Skeletal muscle cell (primary cell): ENCODE measurements at regions not wholly inside any gene's neighbourhood (a gene's known extent, or its start where the extent isn't known, plus 50 kb on each side); places are given as distances from the start of the nearest gene placed in this dataset.
A peak's percentile ranks its signal among the peaks of the same experiment; 100 is the strongest.

Experiments used
- DNase-seq: peaks from one replicate; pipeline ENCODE4 v3.0.0-alpha.2; 2010; ENCODE audit warnings: low read depth
- H3K4me3 ChIP-seq: 2 replicates; pipeline ENCODE4 v1.5.1; 2011; ENCODE audit warnings: low read depth, mild to moderate bottlenecking, control low read depth, low read length, moderate library complexity

GRCh38 chr20:39885975-39886649 is 802.9 kb downstream of the MAFB start:
- peak; percentile 33 for DNase-seq

GRCh38 chr20:39882806-39883205 is 806.2 kb downstream of the MAFB start:
- DNase-seq = no peak
- no peak overlapping the region for H3K4me3 ChIP-seq

More at GRCh38 chr20:39885975-39886649, 802.9 kb downstream of the MAFB start:
- no peak overlapping the region for H3K4me3 ChIP-seq

GRCh38 chr20:39880890-39881289 is 808.1 kb downstream of the MAFB start:
- no peak overlapping the region for H3K4me3 ChIP-seq
- no peak for DNase-seq

GRCh38 chr20:39879296-39879695 is 809.7 kb downstream of the MAFB start:
- H3K4me3 ChIP-seq = no peak overlapping the region
- DNase-seq = no peak

- DNase-seq = no peak
These were observed 810.2 kb downstream of the MAFB start for GRCh38 chr20:39878809-39879208.

GRCh38 chr20:39878320-39878719 is 810.7 kb downstream of the MAFB start:
- H3K4me3 ChIP-seq = no peak overlapping the region
- no peak for DNase-seq

More at GRCh38 chr20:39878809-39879208, 810.2 kb downstream of the MAFB start:
- no peak overlapping the region for H3K4me3 ChIP-seq

GRCh38 chr20:39877788-39878187 is 811.2 kb downstream of the MAFB start:
- no peak for DNase-seq
- no peak overlapping the region for H3K4me3 ChIP-seq

GRCh38 chr20:39876976-39877635 is 811.9 kb downstream of the MAFB start:
- H3K4me3 ChIP-seq = no peak overlapping the region
- no peak for DNase-seq

GRCh38 chr20:39875492-39876110 is 813.4 kb downstream of the MAFB start:
- DNase-seq = no peak
- no peak overlapping the region for H3K4me3 ChIP-seq

- H3K4me3 ChIP-seq = no peak overlapping the region
- DNase-seq = no peak
These were observed 814.8 kb downstream of the MAFB start for GRCh38 chr20:39874049-39874893.

GRCh38 chr20:39873286-39873685 is 815.8 kb downstream of the MAFB start:
- DNase-seq = no peak

GRCh38 chr20:39871013-39871412 is 818.0 kb downstream of the MAFB start:
- no peak for DNase-seq
- H3K4me3 ChIP-seq = no peak overlapping the region

More at GRCh38 chr20:39873286-39873685, 815.8 kb downstream of the MAFB start:
- H3K4me3 ChIP-seq = no peak overlapping the region

- no peak for DNase-seq
- no peak overlapping the region for H3K4me3 ChIP-seq
These were observed 823.6 kb downstream of the MAFB start for GRCh38 chr20:39865446-39865845.

- H3K4me3 ChIP-seq = no peak overlapping the region
- no peak for DNase-seq
These were observed 826.6 kb downstream of the MAFB start for GRCh38 chr20:39862470-39862891.

GRCh38 chr20:39861381-39861780 is 827.7 kb downstream of the MAFB start:
- no peak overlapping the region for H3K4me3 ChIP-seq
- no peak for DNase-seq

GRCh38 chr20:39857835-39858234 is 831.2 kb downstream of the MAFB start:
- H3K4me3 ChIP-seq = no peak overlapping the region

GRCh38 chr20:39857187-39857586 is 831.8 kb downstream of the MAFB start:
- no peak overlapping the region for H3K4me3 ChIP-seq

More at GRCh38 chr20:39857835-39858234, 831.2 kb downstream of the MAFB start:
- DNase-seq = no peak

GRCh38 chr20:39855799-39856198 is 833.2 kb downstream of the MAFB start:
- no peak overlapping the region for H3K4me3 ChIP-seq
- no peak for DNase-seq

More at GRCh38 chr20:39857187-39857586, 831.8 kb downstream of the MAFB start:
- no peak for DNase-seq

GRCh38 chr20:39855056-39855455 is 834.0 kb downstream of the MAFB start:
- no peak overlapping the region for H3K4me3 ChIP-seq
- DNase-seq = no peak

GRCh38 chr20:39853636-39854035 is 835.4 kb downstream of the MAFB start:
- no peak overlapping the region for H3K4me3 ChIP-seq
- DNase-seq = peak; percentile 31
